ENCODE measurements at regions not wholly inside any gene's neighbourhood (a gene's known extent, or its start where the extent isn't known, plus 50 kb on each side); places are given as distances from the start of the nearest gene placed in this dataset.

DNA sequence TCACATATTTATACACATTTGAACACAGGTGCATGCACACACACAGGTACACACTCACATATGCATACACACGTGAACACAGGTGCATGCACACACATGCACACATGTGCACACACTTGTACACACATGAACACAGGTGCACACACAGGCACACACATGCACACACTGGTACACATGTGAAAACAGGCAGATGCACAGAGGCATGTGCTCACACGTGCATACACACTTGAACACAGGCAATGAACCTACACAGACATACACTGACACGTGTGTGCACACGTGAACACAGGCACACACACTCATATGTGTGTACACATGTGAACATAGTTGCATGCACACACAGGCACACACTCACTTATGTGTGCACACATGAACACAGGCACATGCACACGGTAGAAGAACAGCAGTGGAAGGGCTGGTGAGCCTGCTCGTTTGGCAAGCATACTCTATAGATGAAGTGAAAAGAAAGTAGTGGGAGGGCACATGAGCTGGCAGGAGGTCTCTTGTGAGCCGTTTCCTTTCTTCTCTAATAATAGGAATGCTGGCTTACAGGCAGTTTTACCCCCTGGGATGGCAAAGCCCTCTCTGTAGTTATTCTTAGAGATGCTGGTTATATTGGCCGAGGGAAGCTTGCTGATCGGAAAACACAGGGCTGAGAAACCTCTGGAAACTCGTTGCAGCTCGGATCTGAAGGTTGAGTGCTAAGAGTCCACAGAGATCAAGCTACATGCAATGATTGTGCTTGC is 279.6 kb upstream of the CLNK start:
- H4K20me1 ChIP-seq (ENCODE audit: insufficient read depth, low read length): no peaks in the 10 kb centered on the region
- H3K9me2 ChIP-seq (ENCODE audit: low read depth, low read length): no peaks in the 10 kb centered on the region
- H3K4me3 ChIP-seq (ENCODE audit: low read depth, low read length, poor library complexity, severe bottlenecking): no peak overlapping the region
- H3K36me3 ChIP-seq (ENCODE audit: insufficient read depth, low read length): no peaks in the 10 kb centered on the region
- TF ChIP-seq EZH2 (IDR thresholded peaks at IDR 0.05; ENCODE audit: borderline replicate concordance, low read length): no peak
- TF ChIP-seq, protein P1, sequence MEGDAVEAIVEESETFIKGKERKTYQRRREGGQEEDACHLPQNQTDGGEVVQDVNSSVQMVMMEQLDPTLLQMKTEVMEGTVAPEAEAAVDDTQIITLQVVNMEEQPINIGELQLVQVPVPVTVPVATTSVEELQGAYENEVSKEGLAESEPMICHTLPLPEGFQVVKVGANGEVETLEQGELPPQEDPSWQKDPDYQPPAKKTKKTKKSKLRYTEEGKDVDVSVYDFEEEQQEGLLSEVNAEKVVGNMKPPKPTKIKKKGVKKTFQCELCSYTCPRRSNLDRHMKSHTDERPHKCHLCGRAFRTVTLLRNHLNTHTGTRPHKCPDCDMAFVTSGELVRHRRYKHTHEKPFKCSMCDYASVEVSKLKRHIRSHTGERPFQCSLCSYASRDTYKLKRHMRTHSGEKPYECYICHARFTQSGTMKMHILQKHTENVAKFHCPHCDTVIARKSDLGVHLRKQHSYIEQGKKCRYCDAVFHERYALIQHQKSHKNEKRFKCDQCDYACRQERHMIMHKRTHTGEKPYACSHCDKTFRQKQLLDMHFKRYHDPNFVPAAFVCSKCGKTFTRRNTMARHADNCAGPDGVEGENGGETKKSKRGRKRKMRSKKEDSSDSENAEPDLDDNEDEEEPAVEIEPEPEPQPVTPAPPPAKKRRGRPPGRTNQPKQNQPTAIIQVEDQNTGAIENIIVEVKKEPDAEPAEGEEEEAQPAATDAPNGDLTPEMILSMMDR (IDR thresholded peaks at IDR 0.05; ENCODE audit: low read length): no peak
- no peaks in the 10 kb centered on the region for H3K79me2 ChIP-seq (ENCODE audit: insufficient read depth, low read length)
- no peaks in the 10 kb centered on the region for H3K4me1 ChIP-seq (ENCODE audit: insufficient read depth, low read length, severe bottlenecking)
- no peak overlapping the region for H3K9ac ChIP-seq (ENCODE audit: low read length)
- no peak overlapping the region for H3K27ac ChIP-seq (ENCODE audit: low read depth, low read length, poor library complexity, severe bottlenecking)
- no peak overlapping the region for H3K4me2 ChIP-seq (ENCODE audit: low read length)
- H3K9me3 ChIP-seq (ENCODE audit: low read length): no peaks in the 10 kb centered on the region
- H3K27me3 ChIP-seq (ENCODE audit: insufficient read depth, low read length): no peaks in the 10 kb centered on the region
- no peaks in the 10 kb centered on the region for H3F3A ChIP-seq (ENCODE audit: insufficient read depth, low read length)
- no peak overlapping the region for H2AFZ ChIP-seq (ENCODE audit: low read length)

DNA sequence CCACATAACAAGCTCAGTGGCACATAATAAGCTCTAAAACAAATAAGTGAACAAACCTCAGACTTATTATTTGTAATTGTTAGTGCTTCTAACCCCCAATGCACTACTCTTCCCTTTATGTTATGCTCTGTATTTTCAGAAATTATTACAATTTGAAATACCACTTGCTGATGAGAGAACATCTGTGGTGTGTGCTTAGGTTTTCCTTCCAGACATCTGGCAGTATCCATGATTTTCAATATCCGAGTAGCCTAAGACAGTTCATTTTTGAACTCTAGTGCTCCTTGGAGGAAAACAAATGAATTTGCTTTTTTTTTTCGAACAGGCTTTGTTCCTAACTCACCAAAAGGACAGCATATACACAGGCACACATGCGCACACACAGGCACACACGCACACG is 278.7 kb upstream of the CLNK start:
- Histone ChIP-seq H3K4me1 (ENCODE audit: insufficient read depth, low read length, severe bottlenecking) (no peaks in the 10 kb centered on the region), H3K27ac (ENCODE audit: low read depth, low read length, poor library complexity, severe bottlenecking) (no peak overlapping the region), H3F3A (ENCODE audit: insufficient read depth, low read length) (no peaks in the 10 kb centered on the region), H2AFZ (ENCODE audit: low read length) (no peak overlapping the region), H3K27me3 (ENCODE audit: insufficient read depth, low read length) (no peaks in the 10 kb centered on the region), H3K4me3 (ENCODE audit: low read depth, low read length, poor library complexity, severe bottlenecking) (no peak overlapping the region), H3K4me2 (ENCODE audit: low read length) (no peak overlapping the region), H3K9me2 (ENCODE audit: low read depth, low read length) (no peaks in the 10 kb centered on the region), H3K36me3 (ENCODE audit: insufficient read depth, low read length) (no peaks in the 10 kb centered on the region), H3K9me3 (ENCODE audit: low read length) (no peaks in the 10 kb centered on the region), H4K20me1 (ENCODE audit: insufficient read depth, low read length) (no peaks in the 10 kb centered on the region), H3K9ac (ENCODE audit: low read length) (no peak overlapping the region), H3K79me2 (ENCODE audit: insufficient read depth, low read length) (no peaks in the 10 kb centered on the region)
- TF ChIP-seq, protein P1 (IDR thresholded peaks at IDR 0.05; ENCODE audit: low read length): no peak

DNA sequence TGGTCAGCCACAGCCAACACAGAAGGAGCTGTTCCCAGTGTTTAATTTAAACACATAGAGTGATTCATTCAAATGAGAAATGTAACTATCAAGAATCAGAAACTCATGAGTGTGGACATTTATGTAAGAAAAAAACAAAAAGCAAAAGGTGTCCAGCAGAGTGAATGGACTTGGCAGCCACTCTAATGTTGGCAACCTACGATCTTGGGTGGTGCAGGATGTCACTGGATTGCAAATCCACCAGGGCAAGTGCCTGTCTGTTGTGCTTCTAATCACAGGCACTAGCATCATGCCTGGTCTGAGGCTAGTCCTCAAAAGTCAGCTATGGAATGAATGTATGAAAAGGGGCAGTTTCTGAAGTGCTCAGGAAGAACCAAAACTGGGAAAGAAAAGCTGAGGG is 277.7 kb upstream of the CLNK start:
- no peak overlapping the region for H3K9ac ChIP-seq (ENCODE audit: low read length)
- no peaks in the 10 kb centered on the region for H3K4me1 ChIP-seq (ENCODE audit: insufficient read depth, low read length, severe bottlenecking)
- H3F3A ChIP-seq (ENCODE audit: insufficient read depth, low read length): no peaks in the 10 kb centered on the region
- H3K27ac ChIP-seq (ENCODE audit: low read depth, low read length, poor library complexity, severe bottlenecking): no peak overlapping the region
- no peaks in the 10 kb centered on the region for H3K79me2 ChIP-seq (ENCODE audit: insufficient read depth, low read length)
- no peak overlapping the region for H3K4me2 ChIP-seq (ENCODE audit: low read length)
- H3K4me3 ChIP-seq (ENCODE audit: low read depth, low read length, poor library complexity, severe bottlenecking): no peak overlapping the region
- no peak overlapping the region for H2AFZ ChIP-seq (ENCODE audit: low read length)
- no peaks in the 10 kb centered on the region for H3K27me3 ChIP-seq (ENCODE audit: insufficient read depth, low read length)
- TF ChIP-seq, protein P1 (IDR thresholded peaks at IDR 0.05; ENCODE audit: low read length): no peak
- H3K9me3 ChIP-seq (ENCODE audit: low read length): no peaks in the 10 kb centered on the region
- no peaks in the 10 kb centered on the region for H4K20me1 ChIP-seq (ENCODE audit: insufficient read depth, low read length)
- H3K36me3 ChIP-seq (ENCODE audit: insufficient read depth, low read length): no peaks in the 10 kb centered on the region
- H3K9me2 ChIP-seq (ENCODE audit: low read depth, low read length): no peaks in the 10 kb centered on the region

Data from OCI-LY1 (cell line).